HepG2 (cell line): ENCODE measurements at regions not wholly inside any gene's neighbourhood (a gene's known extent, or its start where the extent isn't known, plus 50 kb on each side); places are given as distances from the start of the nearest gene placed in this dataset.

Experiments
- ATAC-seq: fragments of 200-7000 bp; cut with Tn5 transposase; 3 replicates; pipeline ENCODE4 v1.9.1; 2020; ENCODE audit warnings: mild to moderate bottlenecking, moderate library complexity
- BruUV-seq: library from RNA; stranded (reverse); fragments of 400-500 nt; replicated peaks from 2 replicates; lab custom pipeline; 2021; lab: Mats Ljungman, UMichigan
- CTCF ChIA-PET: fragments of 300-600 bp; formaldehyde crosslinking; extraction: SDS; loops from one replicate; lab custom pipeline; 2021; ENCODE audit warnings: low total read pairs, inconsistent platforms, low intra/inter-chr PET ratio; lab: Yijun Ruan, JAX
- POLR2A ChIA-PET: fragments of 350-600 bp; sonication (Branson Sonifier 250); formaldehyde crosslinking; loops from one replicate; lab custom pipeline; 2020; ENCODE audit warnings: antibody characterized with exemption, inconsistent platforms; lab: Yijun Ruan, JAX
- DNase-seq: peaks from one replicate; pipeline ENCODE4 v3.0.0-alpha.2; 2015; ENCODE audit warnings: low spot score
- FAIRE-seq: peaks from 3 replicates; lab custom pipeline; 2011; peaks lifted over from hg19 to GRCh38; lab: Jason Lieb, UNC
- H2AFZ ChIP-seq: one replicate; pipeline ENCODE4 v1.6.1; 2011; ENCODE audit warnings: low read length, inconsistent platforms
- H3K27ac ChIP-seq: fragments of 300-600 bp; 3 replicates; pipeline ENCODE4 v1.8.0; 2011; ENCODE audit warnings: mixed run types, mild to moderate bottlenecking, mixed read lengths, low read length, inconsistent platforms; ENCODE audit not compliant: insufficient read depth; ENCODE audit errors: extremely low read length
- H3K27me3 ChIP-seq, 2 experiments: fragments of 200-600 bp in 1 of 2; 2 replicates in 1 of 2; 3 replicates in 1 of 2; pipeline versions ENCODE4 v1.6.0 to v1.8.0; 2011; ENCODE audit warnings: low read length in 2 of 2, mild to moderate bottlenecking in 2 of 2, moderate library complexity in 2 of 2, inconsistent platforms in 1 of 2; ENCODE audit not compliant: insufficient read depth in 2 of 2, control insufficient read depth in 1 of 2
- H3K36me3 ChIP-seq, 2 experiments: fragments of 200-600 bp in 1 of 2; replicated peaks in 1 of 2; 2 replicates in 1 of 2; 3 replicates in 1 of 2; pipeline versions ENCODE4 v1.5.1 to v1.8.0; 2011; ENCODE audit warnings: low read length in 2 of 2, inconsistent platforms in 1 of 2; ENCODE audit not compliant: insufficient read depth in 2 of 2, control insufficient read depth in 1 of 2
- H3K4me1 ChIP-seq: 2 replicates; pipeline ENCODE4 v1.5.1; 2012; ENCODE audit warnings: low read length, inconsistent platforms; ENCODE audit not compliant: insufficient read depth
- H3K4me2 ChIP-seq: 2 replicates; pipeline ENCODE4 v1.6.0; 2011; ENCODE audit warnings: low read depth, low read length, inconsistent platforms
- H3K4me3 ChIP-seq, 3 experiments: fragments of 200-600 bp in 1 of 3; sonication (generic), shearing (Covaris generic) in 1 of 3; replicated peaks in 1 of 3; 2 replicates each; pipeline ENCODE4 v1.5.1; 2011 to 2016; ENCODE audit warnings: low read length in 3 of 3, inconsistent platforms in 2 of 3, low read depth in 2 of 3, mild to moderate bottlenecking in 2 of 3, control low read depth in 1 of 3, mixed read lengths in 1 of 3; ENCODE audit not compliant: insufficient read depth in 1 of 3
- H3K79me2 ChIP-seq: one replicate; pipeline ENCODE4 v1.6.1; 2011; ENCODE audit warnings: low read length, inconsistent platforms; ENCODE audit not compliant: insufficient read depth
- H3K9ac ChIP-seq: 2 replicates; pipeline ENCODE4 v1.6.0; 2011; ENCODE audit warnings: mild to moderate bottlenecking, low read depth, low read length, inconsistent platforms; ENCODE audit not compliant: insufficient read depth
- H3K9me3 ChIP-seq: 2 replicates; pipeline ENCODE4 v1.5.1; 2012; ENCODE audit warnings: mild to moderate bottlenecking, low read length
- H4K20me1 ChIP-seq: 2 replicates; pipeline ENCODE4 v1.6.0; 2011; ENCODE audit warnings: inconsistent platforms, mild to moderate bottlenecking, low read length, moderate library complexity; ENCODE audit not compliant: insufficient read depth
- ADNP ChIP-seq: sonication (generic); formaldehyde crosslinking; IDR thresholded peaks from 2 replicates; pipeline ENCODE4 v1.4.0; 2020; ENCODE audit warnings: missing genetic modification reagents
- DMTF1 ChIP-seq: sonication (generic); formaldehyde crosslinking; IDR thresholded peaks from 2 replicates; pipeline ENCODE4 v1.4.0; 2020; ENCODE audit warnings: mild to moderate bottlenecking, missing genetic modification reagents
- FIP1L1 ChIP-seq: fragments of 200-400 bp; formaldehyde crosslinking; IDR thresholded peaks from 2 replicates; pipeline ENCODE4 v1.6.1; 2018; ENCODE audit warnings: low read depth, mild to moderate bottlenecking, low read length, moderate library complexity, borderline replicate concordance; ENCODE audit not compliant: insufficient read depth
- FOSL2 ChIP-seq: sonication (generic); formaldehyde crosslinking; IDR thresholded peaks from 2 replicates; pipeline ENCODE4 v1.4.0; 2020; ENCODE audit warnings: missing genetic modification reagents
- HCFC1 ChIP-seq: fragments of 150-350 bp; IDR thresholded peaks from 2 replicates; pipeline ENCODE4 v1.6.1; 2014; ENCODE audit warnings: low read depth, low read length
- HNF4G ChIP-seq, 2 experiments: sonication (generic) in 1 of 2; formaldehyde crosslinking in 1 of 2; IDR thresholded peaks; 2 replicates each; pipeline versions ENCODE4 v1.4.0 to v1.6.1; 2011 to 2020; ENCODE audit warnings: borderline replicate concordance in 2 of 2, low read depth in 2 of 2, mild to moderate bottlenecking in 2 of 2, low read length in 1 of 2, missing genetic modification reagents in 1 of 2, moderate library complexity in 1 of 2
- RBM39 ChIP-seq: fragments of 200-400 bp; formaldehyde crosslinking; IDR thresholded peaks from one replicate; pipeline ENCODE4 v1.6.1; 2018; ENCODE audit warnings: antibody characterized with exemption, mild to moderate bottlenecking, low read depth, low read length; ENCODE audit not compliant: poor library complexity, severe bottlenecking
- ZNF205 ChIP-seq: IDR thresholded peaks from 2 replicates; pipeline ENCODE4 v1.6.1; 2018; ENCODE audit warnings: missing biosample characterization, missing genetic modification reagents
- ZNF512B ChIP-seq: sonication (generic); formaldehyde crosslinking; IDR thresholded peaks from 2 replicates; pipeline ENCODE4 v1.5.1; 2020; ENCODE audit warnings: missing genetic modification reagents, mild to moderate bottlenecking, borderline replicate concordance
- ZNF772 ChIP-seq: sonication (generic); formaldehyde crosslinking; IDR thresholded peaks from 2 replicates; pipeline ENCODE4 v1.5.0; 2020; ENCODE audit warnings: mild to moderate bottlenecking, missing genetic modification reagents
- WGBS: methylation state at CpG from one replicate; pipeline ENCODE4 v1.1.6; 2017; ENCODE audit warnings: low lambda C conversion rate; 5-methylcytosine and 5-hydroxymethylcytosine counted together
- in situ Hi-C: cut with HindIII; loops from 2 replicates; pipeline ENCODE4 v1.10.0; 2017; ENCODE audit warnings: low pct_unique_long_range_greater_than_20kb; ENCODE audit not compliant: extremely low pct_ligation_motif_present
- intact Hi-C: fragments of 100-400 bp; cut with micrococcal nuclease; formaldehyde crosslinking; loops from one replicate; pipeline ENCODE4 v1.10.0; 2022; ENCODE audit not compliant: unreplicated experiment

- no peak overlapping the region for H3K4me3 ChIP-seq
- ChIA-PET POLR2A (no interaction called here), CTCF (no interaction called here)
- intact Hi-C loops (no loop called here), in situ Hi-C loops (no loop called here)
- H3K4me1 ChIP-seq, result no peaks in the 10 kb centered on the region
- H3K4me2 ChIP-seq, result no peak overlapping the region
- no peak for FAIRE-seq
- BruUV-seq, result no TSS peak
- H3K36me3 ChIP-seq, result no peaks in the 10 kb centered on the region
- peaks cover 57% of the 10 kb centered on the region for H3K9me3 ChIP-seq
- 0% methylated on average over 1 of the region's 1 CpG for WGBS
- no peak for DNase-seq
- no peaks in the 10 kb centered on the region for H4K20me1 ChIP-seq
- no peak overlapping the region for H3K27ac ChIP-seq
- ATAC-seq, result no peak
- TF ChIP-seq ZNF512B (CRISPR knock-in tag) (no peak), FIP1L1 (no peak), HNF4G (IDR thresholded peaks at IDR 0.05; ENCODE audit: borderline replicate concordance, low read depth, low read length) (no peak), HNF4G (CRISPR knock-in tag; IDR thresholded peaks at IDR 0.05; ENCODE audit: borderline replicate concordance, low read depth) (no peak), FOSL2 (no peak)
- no peaks in the 10 kb centered on the region for H3K79me2 ChIP-seq
- no peak overlapping the region for H2AFZ ChIP-seq
- H3K27me3 ChIP-seq, result no peaks in the 10 kb centered on the region
- H3K9ac ChIP-seq, result no peak overlapping the region
These were observed 488.6 kb downstream of the ETS1 start for GRCh38 chr11:128098781-128099180.

GRCh38 chr11:128095466-128095981, 491.8 kb downstream of the ETS1 start:
- in situ Hi-C loops, result no loop called here
- no peak overlapping the region for H3K9ac ChIP-seq
- no peak overlapping the region for H3K4me2 ChIP-seq
- TF ChIP-seq DMTF1 (CRISPR knock-in tag) (no peak), ZNF772 (no peak), HCFC1 (no peak), RBM39 (no peak), ZNF205 (CRISPR knock-in tag) (no peak), ADNP (CRISPR knock-in tag) (no peak)

More at GRCh38 chr11:128095466-128095981, 491.8 kb downstream of the ETS1 start:
- Histone ChIP-seq H3K27ac (no peak overlapping the region), H4K20me1 (no peaks in the 10 kb centered on the region), H3K79me2 (no peaks in the 10 kb centered on the region), H2AFZ (no peak overlapping the region), H3K4me3 (no peak overlapping the region), H3K36me3 (no peaks in the 10 kb centered on the region), H3K27me3 (no peaks in the 10 kb centered on the region), H3K4me1 (no peaks in the 10 kb centered on the region), H3K9me3 (peaks cover 58% of the 10 kb centered on the region)
- WGBS, result 6% methylated on average over 2 of the region's 2 CpGs
- FAIRE-seq (no peak), ATAC-seq (no peak), DNase-seq (no peak)
- intact Hi-C loops, result no loop called here
- BruUV-seq, result no TSS peak
- POLR2A ChIA-PET, result no interaction called here
- CTCF ChIA-PET, result no interaction called here
